ENCODE measurements at regions not wholly inside any gene's neighbourhood (a gene's known extent, or its start where the extent isn't known, plus 50 kb on each side); places are given as distances from the start of the nearest gene placed in this dataset.

DNA sequence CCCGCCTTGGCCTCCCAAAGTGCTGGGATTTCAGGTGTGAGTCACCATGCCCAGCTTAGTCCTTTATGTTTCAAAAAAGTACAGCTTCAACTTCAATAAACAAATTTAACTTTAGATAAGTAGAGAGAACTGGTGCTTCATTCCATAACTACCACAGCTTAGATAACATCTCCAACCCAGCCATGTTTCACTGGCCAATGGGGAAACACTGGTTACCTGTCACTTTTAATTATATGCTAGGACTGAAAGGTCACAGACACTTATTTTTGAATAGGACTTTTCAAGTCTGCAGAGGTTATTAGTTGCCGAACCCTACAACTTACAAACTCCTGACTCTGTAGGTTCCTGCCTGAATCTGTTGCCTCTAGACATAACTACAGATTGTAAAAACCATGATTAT lies 56.5 kb upstream of the ST6GALNAC3 start:
- H3K9me3 ChIP-seq = no peaks in the 10 kb centered on the region
- DNase-seq = no peak
- H3K4me1 ChIP-seq = no peaks in the 10 kb centered on the region
- H3K27me3 ChIP-seq = no peaks in the 10 kb centered on the region
- no peak for TF ChIP-seq CTCF (IDR thresholded peaks at IDR 0.05)
- intact Hi-C loops (cut with DNase I; ENCODE audit: low total_unique reads) = no loop called here
- no peaks in the 10 kb centered on the region for H3K36me3 ChIP-seq
- H3K27ac ChIP-seq = no peak overlapping the region
- no peak overlapping the region for H3K4me3 ChIP-seq

GRCh38 chr1:76021846-76022245 lies 52.7 kb upstream of the ST6GALNAC3 start:
- no peak for TF ChIP-seq CTCF (IDR thresholded peaks at IDR 0.05)
- Histone ChIP-seq H3K27me3 (no peaks in the 10 kb centered on the region), H3K27ac (no peak overlapping the region), H3K4me3 (no peak overlapping the region), H3K9me3 (no peaks in the 10 kb centered on the region), H3K4me1 (no peaks in the 10 kb centered on the region), H3K36me3 (no peaks in the 10 kb centered on the region)
- intact Hi-C loops (cut with DNase I; ENCODE audit: low total_unique reads) = no loop called here
- no peak for DNase-seq

DNA sequence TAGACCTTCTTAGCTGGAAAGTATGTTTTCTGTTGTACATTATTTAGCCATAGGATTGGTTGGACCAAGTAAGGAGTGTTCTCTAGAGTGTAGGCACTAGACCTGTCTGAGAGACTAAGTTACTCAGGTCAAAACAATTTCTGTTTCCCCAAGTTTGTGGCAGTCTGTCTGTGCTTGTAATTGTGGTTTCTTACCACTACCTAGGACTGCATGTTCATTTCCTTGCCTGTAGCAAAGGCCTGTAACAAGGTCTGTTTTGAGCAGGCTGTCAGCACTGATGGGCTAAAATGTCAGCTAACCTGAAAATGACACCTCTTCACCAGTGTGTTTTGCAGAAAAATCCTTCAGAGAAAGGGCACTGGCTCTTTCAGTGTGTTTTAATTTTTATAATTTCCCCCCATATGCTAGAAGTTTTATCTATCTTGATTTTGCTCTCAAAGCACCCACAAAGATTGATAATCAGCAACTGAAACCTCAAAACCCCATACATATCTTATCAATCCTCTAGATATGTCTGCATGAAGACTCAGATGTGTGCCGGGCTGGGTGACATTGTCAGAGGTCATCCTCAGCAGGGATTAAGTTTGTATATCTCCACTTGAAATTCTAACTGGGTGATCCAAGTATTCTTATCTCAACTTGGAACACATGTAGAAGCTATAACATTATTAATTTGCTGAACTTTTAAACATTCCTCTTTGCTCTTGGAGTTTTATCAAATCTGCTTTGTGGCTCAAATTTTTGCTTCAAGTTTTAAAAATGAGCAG lies 50.7 kb upstream of the ST6GALNAC3 start:
- DNase-seq = no peak
- Histone ChIP-seq H3K4me3 (no peak overlapping the region), H3K27ac (no peak overlapping the region), H3K9me3 (no peaks in the 10 kb centered on the region), H3K27me3 (no peaks in the 10 kb centered on the region), H3K4me1 (no peaks in the 10 kb centered on the region), H3K36me3 (no peaks in the 10 kb centered on the region)
- intact Hi-C loops (cut with DNase I; ENCODE audit: low total_unique reads) = no loop called here
- no peak for TF ChIP-seq CTCF (IDR thresholded peaks at IDR 0.05)

All from tibial artery (tissue), 4 donors.